ENCODE measurements at regions not wholly inside any gene's neighbourhood (a gene's known extent, or its start where the extent isn't known, plus 50 kb on each side); places are given as distances from the start of the nearest gene placed in this dataset.
A peak's percentile ranks its signal among the peaks of the same experiment; 100 is the strongest.

DNA sequence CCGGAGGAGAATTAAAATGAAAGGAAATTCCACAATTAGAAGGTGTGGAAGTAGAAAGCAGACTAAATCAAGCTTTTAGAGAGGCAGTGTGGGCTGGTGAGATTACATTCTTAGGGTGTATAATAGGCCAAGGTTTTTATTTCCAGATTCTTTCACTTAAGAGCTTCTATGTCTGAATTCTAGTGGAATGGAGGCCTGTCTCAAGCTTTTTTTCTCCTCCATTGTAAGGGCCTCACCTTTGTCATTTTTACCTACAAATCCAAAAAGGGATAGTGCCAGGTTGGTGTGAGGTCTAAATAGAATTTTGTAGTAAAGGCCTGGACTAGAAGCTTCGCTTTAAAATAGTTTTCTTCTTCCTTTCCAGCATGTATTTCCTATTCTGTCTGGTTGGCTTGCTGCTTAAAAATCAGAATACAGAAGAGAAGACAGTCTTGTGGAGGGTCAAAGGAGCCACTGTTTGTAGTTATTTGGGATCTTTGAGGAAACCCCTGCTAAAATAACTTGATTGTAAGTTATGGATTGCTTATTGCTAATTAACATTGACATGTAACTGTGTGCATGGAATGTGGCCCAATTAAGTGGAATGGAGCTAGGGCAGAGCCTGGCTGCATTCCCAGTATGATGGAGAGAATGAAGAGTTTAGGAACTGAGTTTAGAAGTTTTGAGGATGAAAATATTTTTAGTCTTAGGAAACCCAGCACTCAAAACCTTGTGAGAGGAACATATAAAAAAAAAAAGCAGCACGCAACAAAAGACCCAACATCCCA lies 162.5 kb upstream of the B3GALT2 start:
- TF ChIP-seq EZH2 (IDR thresholded peaks at IDR 0.05; ENCODE audit: borderline replicate concordance) (no peak), CTCF (IDR thresholded peaks at IDR 0.05; ENCODE audit: poor library complexity) (no peak), EZH2phosphoT487 (IDR thresholded peaks at IDR 0.05; ENCODE audit: low read depth, severe bottlenecking, unreplicated experiment) (no peak)
- WGBS (ENCODE audit: low lambda C conversion rate, missing lambda C conversion rate), result 79% methylated on average over 3 of the region's 3 CpGs
- peaks cover 10% of the 10 kb centered on the region for H3K4me1 ChIP-seq (ENCODE audit: insufficient read depth)
- no peaks in the 10 kb centered on the region for H3K9me3 ChIP-seq (ENCODE audit: low read depth)
- no peaks in the 10 kb centered on the region for H3K27me3 ChIP-seq
- peak overlapping the region; percentile 13 for H3K4me2 ChIP-seq
- no peaks in the 10 kb centered on the region for H3K36me3 ChIP-seq (replicated peaks; ENCODE audit: insufficient read depth, low read depth)
- H2AFZ ChIP-seq, result peak overlapping the region; percentile 28
- no peak overlapping the region for H3K4me3 ChIP-seq
- H3K9me2 ChIP-seq (replicated peaks; ENCODE audit: insufficient read depth), result no peaks in the 10 kb centered on the region
- H4K20me1 ChIP-seq (ENCODE audit: insufficient read depth, poor library complexity, severe bottlenecking), result no peaks in the 10 kb centered on the region
- peak overlapping the region; percentile 52 for H3K27ac ChIP-seq
- no peaks in the 10 kb centered on the region for H3K79me2 ChIP-seq
- no peak for DNase-seq (ENCODE audit: low spot score)

- Histone ChIP-seq H3K4me1 (ENCODE audit: insufficient read depth) (peaks cover 10% of the 10 kb centered on the region), H3K27me3 (no peaks in the 10 kb centered on the region), H3K9me3 (ENCODE audit: low read depth) (no peaks in the 10 kb centered on the region), H3K4me3 (no peak overlapping the region), H3K36me3 (replicated peaks; ENCODE audit: insufficient read depth, low read depth) (no peaks in the 10 kb centered on the region), H3K4me2 (peak overlapping the region; percentile 13), H3K27ac (peak overlapping the region; percentile 52), H3K9me2 (replicated peaks; ENCODE audit: insufficient read depth) (no peaks in the 10 kb centered on the region), H4K20me1 (ENCODE audit: insufficient read depth, poor library complexity, severe bottlenecking) (no peaks in the 10 kb centered on the region), H3K79me2 (no peaks in the 10 kb centered on the region), H2AFZ (peak overlapping the region; percentile 28)
- no peak for TF ChIP-seq EZH2 (IDR thresholded peaks at IDR 0.05; ENCODE audit: borderline replicate concordance)
- no peak for TF ChIP-seq EZH2phosphoT487 (IDR thresholded peaks at IDR 0.05; ENCODE audit: low read depth, severe bottlenecking, unreplicated experiment)
- no peak for TF ChIP-seq CTCF (IDR thresholded peaks at IDR 0.05; ENCODE audit: poor library complexity)
- DNase-seq (ENCODE audit: low spot score), result no peak
- 72% methylated on average over 6 of the region's 6 CpGs for WGBS (ENCODE audit: low lambda C conversion rate, missing lambda C conversion rate)
Measured at GRCh38 chr1:193348091-193348768, 161.8 kb upstream of the B3GALT2 start.

GRCh38 chr1:193346085-193346484 lies 159.7 kb upstream of the B3GALT2 start:
- H3K4me3 ChIP-seq, result no peak overlapping the region
- H4K20me1 ChIP-seq (ENCODE audit: insufficient read depth, poor library complexity, severe bottlenecking), result no peaks in the 10 kb centered on the region
- no peaks in the 10 kb centered on the region for H3K9me3 ChIP-seq (ENCODE audit: low read depth)
- H3K4me1 ChIP-seq (ENCODE audit: insufficient read depth), result peaks cover 10% of the 10 kb centered on the region
- no peaks in the 10 kb centered on the region for H3K9me2 ChIP-seq (replicated peaks; ENCODE audit: insufficient read depth)
- peak overlapping the region; percentile 2 for H3K27ac ChIP-seq
- DNase-seq (ENCODE audit: low spot score), result no peak
- H3K79me2 ChIP-seq, result no peaks in the 10 kb centered on the region
- no peaks in the 10 kb centered on the region for H3K27me3 ChIP-seq
- no peak overlapping the region for H2AFZ ChIP-seq
- H3K4me2 ChIP-seq, result no peak overlapping the region
- no peak for TF ChIP-seq EZH2 (IDR thresholded peaks at IDR 0.05; ENCODE audit: borderline replicate concordance)
- no peak for TF ChIP-seq CTCF (IDR thresholded peaks at IDR 0.05; ENCODE audit: poor library complexity)
- TF ChIP-seq EZH2phosphoT487 (IDR thresholded peaks at IDR 0.05; ENCODE audit: low read depth, severe bottlenecking, unreplicated experiment), result no peak
- no peaks in the 10 kb centered on the region for H3K36me3 ChIP-seq (replicated peaks; ENCODE audit: insufficient read depth, low read depth)
